Prostate gland (tissue), 2 donors: ENCODE measurements at regions not wholly inside any gene's neighbourhood (a gene's known extent, or its start where the extent isn't known, plus 50 kb on each side); places are given as distances from the start of the nearest gene placed in this dataset.

ENCODE experiments used
- POLR2A ChIP-seq: fragments of 450-650 bp; IDR thresholded peaks from one replicate; pipeline ENCODE4 v1.6.1; 2016; ENCODE audit warnings: antibody characterized with exemption, mild to moderate bottlenecking
- POLR2AphosphoS5 ChIP-seq: sonication (generic); formaldehyde crosslinking; IDR thresholded peaks from one replicate; pipeline ENCODE4 v1.6.1; 2017; ENCODE audit warnings: antibody characterized with exemption
- TF ChIP-seq, protein P1 (sequence below), 4 experiments: fragments of 200-600 bp in 2 of 4; fragments of 450-650 bp in 2 of 4; sonication (generic) in 2 of 4; IDR thresholded peaks; 1 replicate in 3 of 4; 2 replicates in 1 of 4; pipeline ENCODE4 v1.5.1; 2016 to 2019; ENCODE audit warnings: antibody characterized with exemption in 4 of 4, mild to moderate bottlenecking in 2 of 4, moderate library complexity in 2 of 4

DNA sequence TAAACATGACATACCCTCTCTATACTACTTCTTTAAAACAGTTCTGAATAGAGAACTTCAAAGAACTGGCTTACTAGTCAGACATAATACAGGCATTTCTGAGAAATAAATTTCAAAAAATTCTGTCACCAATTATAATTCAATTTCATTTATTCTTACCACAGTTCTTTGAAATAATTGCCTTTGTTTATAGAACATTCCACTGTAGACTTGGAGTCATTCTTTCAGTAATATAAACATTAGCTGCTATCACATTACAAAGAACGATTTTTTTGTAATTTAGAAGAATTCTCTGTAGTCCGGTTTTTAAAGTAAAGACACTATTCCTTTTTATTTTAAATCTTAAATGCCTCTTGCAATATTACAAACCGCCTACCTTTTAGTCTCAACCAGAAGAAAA lies 146.4 kb upstream of the COL11A1 start:
- TF ChIP-seq, protein P1, sequence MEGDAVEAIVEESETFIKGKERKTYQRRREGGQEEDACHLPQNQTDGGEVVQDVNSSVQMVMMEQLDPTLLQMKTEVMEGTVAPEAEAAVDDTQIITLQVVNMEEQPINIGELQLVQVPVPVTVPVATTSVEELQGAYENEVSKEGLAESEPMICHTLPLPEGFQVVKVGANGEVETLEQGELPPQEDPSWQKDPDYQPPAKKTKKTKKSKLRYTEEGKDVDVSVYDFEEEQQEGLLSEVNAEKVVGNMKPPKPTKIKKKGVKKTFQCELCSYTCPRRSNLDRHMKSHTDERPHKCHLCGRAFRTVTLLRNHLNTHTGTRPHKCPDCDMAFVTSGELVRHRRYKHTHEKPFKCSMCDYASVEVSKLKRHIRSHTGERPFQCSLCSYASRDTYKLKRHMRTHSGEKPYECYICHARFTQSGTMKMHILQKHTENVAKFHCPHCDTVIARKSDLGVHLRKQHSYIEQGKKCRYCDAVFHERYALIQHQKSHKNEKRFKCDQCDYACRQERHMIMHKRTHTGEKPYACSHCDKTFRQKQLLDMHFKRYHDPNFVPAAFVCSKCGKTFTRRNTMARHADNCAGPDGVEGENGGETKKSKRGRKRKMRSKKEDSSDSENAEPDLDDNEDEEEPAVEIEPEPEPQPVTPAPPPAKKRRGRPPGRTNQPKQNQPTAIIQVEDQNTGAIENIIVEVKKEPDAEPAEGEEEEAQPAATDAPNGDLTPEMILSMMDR (IDR thresholded peaks at IDR 0.05): no peak
- TF ChIP-seq POLR2A (no peak), POLR2AphosphoS5 (no peak)
